ENCODE measurements at regions not wholly inside any gene's neighbourhood (a gene's known extent, or its start where the extent isn't known, plus 50 kb on each side); places are given as distances from the start of the nearest gene placed in this dataset.

- no peak for TF ChIP-seq CTCF (IDR thresholded peaks at IDR 0.05)
- TF ChIP-seq, protein P1, sequence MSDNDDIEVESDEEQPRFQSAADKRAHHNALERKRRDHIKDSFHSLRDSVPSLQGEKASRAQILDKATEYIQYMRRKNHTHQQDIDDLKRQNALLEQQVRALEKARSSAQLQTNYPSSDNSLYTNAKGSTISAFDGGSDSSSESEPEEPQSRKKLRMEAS (IDR thresholded peaks at IDR 0.05; ENCODE audit: low read depth): no peak
Measured at GRCh38 chr7:41592236-41592635, 110.7 kb downstream of the INHBA start.

All from SK-N-SH (cell line).